ENCODE measurements at regions not wholly inside any gene's neighbourhood (a gene's known extent, or its start where the extent isn't known, plus 50 kb on each side); places are given as distances from the start of the nearest gene placed in this dataset.

DNA sequence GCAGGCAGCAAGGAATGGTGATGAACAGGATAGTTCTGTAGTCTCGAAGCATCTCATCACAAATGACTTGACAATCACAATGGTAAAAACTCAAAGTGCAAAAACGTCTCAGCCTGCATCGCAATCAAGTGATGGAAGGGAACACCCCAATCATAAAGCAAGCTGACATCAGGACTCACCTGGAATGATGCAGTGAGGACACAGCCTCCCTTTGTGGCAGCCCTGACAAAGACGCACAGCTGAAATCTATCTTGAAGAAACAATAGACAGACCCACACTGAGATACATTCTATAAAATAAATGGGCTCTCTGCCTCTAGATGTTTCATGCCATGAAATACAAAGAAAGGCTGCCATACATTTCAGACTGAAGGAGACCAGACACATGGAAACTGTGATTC is 748.0 kb upstream of the IGFBP3 start:
- H3K27me3 Mint-ChIP-seq (ENCODE audit: low read depth, unreplicated experiment): no peaks in the 10 kb centered on the region
- peaks cover 10% of the 10 kb centered on the region for H3K9me3 Mint-ChIP-seq (ENCODE audit: unreplicated experiment)
- Histone ChIP-seq H3K4me2 (ENCODE audit: low read length) (no peak overlapping the region), H3K9ac (ENCODE audit: low read length) (no peak overlapping the region), H3K4me1 (ENCODE audit: insufficient read depth, low read length) (no peaks in the 10 kb centered on the region), H3K27me3 (ENCODE audit: insufficient read depth, low read length) (no peaks in the 10 kb centered on the region), H2AFZ (ENCODE audit: low read depth, low read length) (no peak overlapping the region), H3K79me2 (ENCODE audit: insufficient read depth, low read length) (no peaks in the 10 kb centered on the region), H3K36me3 (ENCODE audit: insufficient read depth, low read length) (no peaks in the 10 kb centered on the region), H3K27ac (ENCODE audit: low read depth, low read length) (no peak overlapping the region), H3K9me3 (ENCODE audit: insufficient read depth, low read depth, low read length) (no peaks in the 10 kb centered on the region), H4K20me1 (ENCODE audit: insufficient read depth, low read length) (no peaks in the 10 kb centered on the region), H3K4me3 (ENCODE audit: insufficient read depth, low read depth, low read length) (no peak overlapping the region)
- H3K27ac Mint-ChIP-seq (ENCODE audit: unreplicated experiment): no peak overlapping the region
- no peaks in the 10 kb centered on the region for H3K36me3 Mint-ChIP-seq (ENCODE audit: low read depth, unreplicated experiment)
- FAIRE-seq (no peak), DNase-seq (ENCODE audit: low read depth) (no peak)
- H3K4me1 Mint-ChIP-seq (ENCODE audit: low read depth, unreplicated experiment): peaks cover 10% of the 10 kb centered on the region
- TF ChIP-seq EZH2 (IDR thresholded peaks at IDR 0.05; ENCODE audit: insufficient read depth, low read length) (no peak), CTCF (IDR thresholded peaks at IDR 0.05; ENCODE audit: insufficient read depth, low read depth, low read length) (no peak)
- H3K4me3 Mint-ChIP-seq (ENCODE audit: unreplicated experiment): no peak overlapping the region

GRCh38 chr7:46664453-46664852 is 743.4 kb upstream of the IGFBP3 start:
- Histone ChIP-seq H3K4me2 (ENCODE audit: low read length) (no peak overlapping the region), H3K27me3 (ENCODE audit: insufficient read depth, low read length) (no peaks in the 10 kb centered on the region), H3K36me3 (ENCODE audit: insufficient read depth, low read length) (no peaks in the 10 kb centered on the region), H3K4me3 (ENCODE audit: insufficient read depth, low read depth, low read length) (no peak overlapping the region), H3K9me3 (ENCODE audit: insufficient read depth, low read depth, low read length) (no peaks in the 10 kb centered on the region), H3K27ac (ENCODE audit: low read depth, low read length) (no peak overlapping the region), H3K9ac (ENCODE audit: low read length) (no peak overlapping the region), H2AFZ (ENCODE audit: low read depth, low read length) (no peak overlapping the region), H3K79me2 (ENCODE audit: insufficient read depth, low read length) (no peaks in the 10 kb centered on the region), H3K4me1 (ENCODE audit: insufficient read depth, low read length) (no peaks in the 10 kb centered on the region), H4K20me1 (ENCODE audit: insufficient read depth, low read length) (no peaks in the 10 kb centered on the region)
- no peak overlapping the region for H3K27ac Mint-ChIP-seq (ENCODE audit: unreplicated experiment)
- no peak for TF ChIP-seq EZH2 (IDR thresholded peaks at IDR 0.05; ENCODE audit: insufficient read depth, low read length)
- no peak for TF ChIP-seq CTCF (IDR thresholded peaks at IDR 0.05; ENCODE audit: insufficient read depth, low read depth, low read length)
- FAIRE-seq (no peak), DNase-seq (ENCODE audit: low read depth) (no peak)
- no peaks in the 10 kb centered on the region for H3K4me1 Mint-ChIP-seq (ENCODE audit: low read depth, unreplicated experiment)
- H3K4me3 Mint-ChIP-seq (ENCODE audit: unreplicated experiment): no peak overlapping the region
- H3K9me3 Mint-ChIP-seq (ENCODE audit: unreplicated experiment): peaks cover 8% of the 10 kb centered on the region
- H3K36me3 Mint-ChIP-seq (ENCODE audit: low read depth, unreplicated experiment): no peaks in the 10 kb centered on the region
- H3K27me3 Mint-ChIP-seq (ENCODE audit: low read depth, unreplicated experiment): no peaks in the 10 kb centered on the region

GRCh38 chr7:46663025-46663424 is 742.0 kb upstream of the IGFBP3 start:
- Histone ChIP-seq H3K27me3 (ENCODE audit: insufficient read depth, low read length) (no peaks in the 10 kb centered on the region), H3K9me3 (ENCODE audit: insufficient read depth, low read depth, low read length) (no peaks in the 10 kb centered on the region), H3K36me3 (ENCODE audit: insufficient read depth, low read length) (no peaks in the 10 kb centered on the region), H3K27ac (ENCODE audit: low read depth, low read length) (no peak overlapping the region), H3K9ac (ENCODE audit: low read length) (no peak overlapping the region), H2AFZ (ENCODE audit: low read depth, low read length) (no peak overlapping the region), H3K4me2 (ENCODE audit: low read length) (no peak overlapping the region), H3K4me1 (ENCODE audit: insufficient read depth, low read length) (no peaks in the 10 kb centered on the region), H3K79me2 (ENCODE audit: insufficient read depth, low read length) (no peaks in the 10 kb centered on the region), H4K20me1 (ENCODE audit: insufficient read depth, low read length) (no peaks in the 10 kb centered on the region), H3K4me3 (ENCODE audit: insufficient read depth, low read depth, low read length) (no peak overlapping the region)
- Mint-ChIP-seq H3K4me1 (ENCODE audit: low read depth, unreplicated experiment) (peaks cover 7% of the 10 kb centered on the region), H3K36me3 (ENCODE audit: low read depth, unreplicated experiment) (no peaks in the 10 kb centered on the region), H3K9me3 (ENCODE audit: unreplicated experiment) (peaks cover 15% of the 10 kb centered on the region), H3K27ac (ENCODE audit: unreplicated experiment) (no peak overlapping the region), H3K4me3 (ENCODE audit: unreplicated experiment) (no peak overlapping the region), H3K27me3 (ENCODE audit: low read depth, unreplicated experiment) (no peaks in the 10 kb centered on the region)
- FAIRE-seq: no peak
- TF ChIP-seq CTCF (IDR thresholded peaks at IDR 0.05; ENCODE audit: insufficient read depth, low read depth, low read length) (no peak), EZH2 (IDR thresholded peaks at IDR 0.05; ENCODE audit: insufficient read depth, low read length) (no peak)
- no peak for DNase-seq (ENCODE audit: low read depth)
